Fibroblast of upper back skin (primary cell): ENCODE measurements at regions not wholly inside any gene's neighbourhood (a gene's known extent, or its start where the extent isn't known, plus 50 kb on each side); places are given as distances from the start of the nearest gene placed in this dataset.
"Not testable (repeated sequence)": the region's sequence is repeated elsewhere in the genome, so short reads cannot be mapped to it uniquely, and the experiment has no call there.

Experiments
- DNase-seq: peaks from one replicate; pipeline ENCODE4 v3.0.0-alpha.2; 2013

DNA sequence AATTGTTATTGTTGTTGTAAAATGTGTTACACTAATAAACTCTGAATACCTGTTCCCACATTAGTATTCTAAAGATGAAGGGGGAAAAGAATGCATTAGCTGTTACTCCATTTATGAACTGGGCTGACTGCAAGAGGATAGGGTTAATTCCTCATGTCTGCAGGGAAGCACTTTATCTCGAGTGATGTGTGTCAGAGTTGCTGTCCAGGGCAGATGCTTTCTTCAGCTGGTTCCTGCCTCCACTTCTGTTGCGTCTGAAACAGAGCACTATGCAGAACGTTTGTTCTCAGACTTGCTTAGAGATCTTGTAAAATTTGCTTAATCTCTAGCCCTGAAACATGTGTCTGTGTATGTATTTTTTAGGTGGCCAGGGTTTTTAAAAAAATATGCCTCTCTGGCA is 318.8 kb downstream of the SPRY2 start:
- no peak for DNase-seq

- DNase-seq: no peak
These were observed 328.7 kb downstream of the SPRY2 start for GRCh38 chr13:80012251-80012650.

GRCh38 chr13:80011448-80012212 is 329.3 kb downstream of the SPRY2 start:
- no peak for DNase-seq

DNA sequence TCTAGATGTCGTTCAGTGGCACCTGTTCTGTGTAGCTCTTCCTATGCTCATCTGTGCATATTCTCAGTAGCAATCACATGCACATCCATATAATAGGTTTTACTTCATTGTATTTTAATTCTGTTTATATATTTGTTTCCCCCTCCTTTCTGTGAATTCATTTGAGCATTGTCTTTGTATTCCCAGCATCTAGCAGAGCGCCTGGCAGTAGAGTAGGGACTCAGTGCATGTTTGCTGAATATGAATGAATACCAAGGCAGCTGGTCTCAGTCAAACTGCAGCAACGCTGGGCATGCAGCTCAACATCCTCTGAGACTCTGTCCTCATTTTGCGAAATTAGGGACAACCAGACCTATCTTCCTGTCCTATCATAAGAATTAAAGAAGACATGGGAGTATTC is 330.1 kb downstream of the SPRY2 start:
- no peak for DNase-seq

DNA sequence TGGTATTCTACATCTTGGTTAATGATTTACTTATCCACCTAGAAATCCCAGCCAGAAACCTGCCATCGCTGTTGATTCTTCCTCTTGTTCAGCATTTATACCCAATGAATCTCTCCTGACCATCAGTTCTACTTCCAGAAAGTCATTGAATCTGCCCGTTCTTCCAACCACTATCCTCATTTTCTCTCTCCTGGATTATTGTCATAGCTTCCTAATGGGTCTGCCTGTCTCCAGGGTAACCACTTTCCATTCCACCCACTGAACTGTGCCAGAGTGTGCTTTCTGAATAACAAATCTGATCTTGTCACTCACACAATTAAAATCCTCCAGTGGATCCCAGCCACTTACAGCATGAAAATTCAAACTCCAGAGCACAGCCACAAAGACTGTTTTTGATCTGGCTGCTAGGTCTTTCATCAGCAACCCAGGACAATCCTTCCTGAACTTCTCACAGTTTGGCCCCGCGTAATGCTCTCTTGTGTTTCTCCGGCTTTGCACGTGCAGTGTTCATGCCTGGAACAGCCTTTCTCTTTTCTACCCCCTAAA is 330.6 kb downstream of the SPRY2 start:
- DNase-seq: no peak

DNA sequence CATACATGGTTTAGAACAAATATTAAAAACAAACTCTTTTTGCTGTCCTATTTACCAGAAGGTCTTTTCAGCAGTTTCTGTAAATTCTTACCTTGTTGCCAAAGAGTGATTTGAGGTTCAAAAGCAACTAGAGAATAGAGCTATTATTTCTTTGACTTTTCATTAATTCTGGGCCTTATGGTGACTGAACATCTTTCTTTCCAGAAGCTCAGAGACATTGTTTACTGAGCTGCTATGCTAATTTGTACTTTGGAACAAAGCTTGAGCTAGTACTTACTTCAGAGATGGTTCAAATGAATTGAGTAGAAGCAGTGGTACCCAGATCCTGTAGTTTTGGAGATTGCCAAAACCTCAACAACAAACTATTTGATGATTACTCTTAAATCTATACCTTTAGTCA is 331.2 kb downstream of the SPRY2 start:
- DNase-seq: no peak

DNA sequence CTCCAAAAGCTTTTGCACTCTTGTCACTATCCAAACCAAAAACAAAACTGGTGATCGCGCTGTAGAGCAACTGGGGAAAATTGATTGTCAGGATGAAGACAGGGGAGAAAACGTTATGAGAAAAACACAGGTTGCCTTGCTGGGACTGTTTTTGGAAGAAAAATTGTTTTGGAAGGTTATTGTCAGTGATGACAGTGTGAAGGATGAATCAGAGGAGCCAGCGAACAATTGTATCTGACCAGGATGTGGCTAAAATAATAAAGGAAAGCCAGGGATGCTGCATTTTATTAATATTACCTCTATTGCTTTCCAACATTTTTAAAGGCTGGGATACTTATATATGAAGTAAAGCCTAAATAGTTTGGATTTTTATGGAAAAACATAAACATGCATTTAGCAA is 334.0 kb downstream of the SPRY2 start:
- no peak for DNase-seq

DNA sequence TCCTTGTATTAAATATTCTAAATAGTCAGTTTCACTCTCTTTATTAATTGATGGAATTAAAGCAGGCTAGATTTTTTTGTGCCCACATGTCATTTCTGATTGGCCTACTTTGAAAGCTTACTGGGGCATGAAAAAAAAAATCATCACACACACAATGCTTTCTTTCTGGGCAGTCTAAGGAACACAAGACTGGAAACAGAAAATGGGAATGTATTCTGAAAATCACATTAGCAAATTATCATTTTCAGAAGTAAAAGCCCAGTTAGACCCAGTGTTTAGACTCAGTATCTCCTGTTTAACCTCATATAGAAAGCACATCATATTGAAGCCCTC is 339.4 kb downstream of the SPRY2 start:
- no peak for DNase-seq

DNA sequence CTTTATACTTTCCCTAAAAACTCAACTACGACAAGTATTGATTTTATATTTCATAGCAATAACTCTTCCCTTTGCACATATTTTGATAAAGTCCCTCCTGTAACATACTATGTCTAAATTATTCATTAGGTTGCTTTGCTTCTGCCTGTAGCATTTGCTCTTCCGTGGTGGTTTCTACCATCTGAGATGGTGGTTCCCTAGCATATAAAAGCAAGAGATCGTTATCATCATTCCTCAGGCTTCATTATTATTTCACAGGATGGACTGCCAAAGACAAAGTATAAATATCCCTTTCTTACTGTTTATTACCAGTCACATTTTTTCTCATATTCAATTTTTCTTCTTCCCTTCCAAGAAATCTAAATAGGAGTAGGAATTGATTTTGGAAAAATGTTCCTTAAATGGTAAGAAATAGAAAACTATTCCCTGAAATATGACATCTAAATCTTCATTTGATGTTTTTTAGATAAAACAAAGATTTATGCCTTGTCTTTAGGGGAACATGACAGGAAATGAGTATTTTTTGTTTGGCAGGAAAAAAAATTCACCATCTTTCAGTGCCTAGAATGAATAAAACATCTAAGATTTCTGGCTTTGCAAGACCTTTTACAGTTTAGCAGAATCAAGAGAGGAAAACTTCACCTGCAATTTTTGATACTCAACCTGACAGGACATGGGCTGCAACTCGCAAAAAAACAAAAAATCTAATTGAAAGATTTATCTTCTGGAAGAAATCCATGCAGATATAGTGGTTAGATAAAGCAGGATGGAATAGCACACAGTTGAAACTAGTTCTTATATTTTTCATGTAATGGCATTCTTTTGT is 340.0 kb downstream of the SPRY2 start:
- DNase-seq: no peak

- DNase-seq: no peak
These were observed 341.3 kb downstream of the SPRY2 start for GRCh38 chr13:79999601-80000000.

DNA sequence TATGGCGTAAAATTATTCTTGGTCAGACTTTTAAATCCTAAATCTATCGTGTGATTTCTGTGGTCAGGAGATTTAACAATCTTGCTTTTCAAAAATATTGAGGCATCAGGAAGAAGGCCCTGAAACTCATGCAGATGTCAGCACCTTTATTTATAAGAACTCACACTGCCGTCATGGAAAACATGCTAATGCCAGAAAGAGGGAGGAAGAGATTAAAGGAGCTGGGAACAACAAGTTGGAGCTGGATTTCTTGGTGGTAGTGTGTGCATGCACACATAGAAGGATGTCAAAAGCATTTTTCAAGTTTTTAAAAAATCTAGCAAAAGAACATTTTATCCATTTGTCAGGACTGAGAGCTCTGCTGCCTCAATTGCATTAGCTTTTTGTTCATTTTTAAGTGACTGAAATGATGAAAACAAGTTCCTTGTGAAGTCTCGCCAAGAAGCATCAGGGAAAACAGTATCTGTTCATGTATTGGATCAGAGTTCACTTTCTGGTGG is 342.5 kb downstream of the SPRY2 start:
- DNase-seq: no peak

DNA sequence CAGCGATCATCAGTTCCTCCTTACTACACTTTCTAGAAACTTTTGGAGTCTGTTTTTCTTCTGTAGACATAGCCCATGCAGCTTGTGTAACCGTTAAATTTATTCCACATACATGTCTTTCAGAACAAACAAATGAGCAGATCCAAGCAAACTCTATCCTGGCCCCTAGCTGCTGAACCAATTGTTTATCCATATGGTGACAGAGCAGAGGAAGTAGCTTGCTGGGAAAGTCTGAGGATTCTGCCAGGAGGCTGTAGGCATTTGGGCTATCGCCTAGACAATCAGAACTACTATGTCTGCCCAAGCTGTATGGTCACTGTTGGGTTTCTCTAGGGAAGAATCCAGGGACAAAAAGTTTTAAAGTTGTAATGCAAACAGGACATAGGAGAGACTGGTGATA is 343.7 kb downstream of the SPRY2 start:
- DNase-seq: no peak

DNA sequence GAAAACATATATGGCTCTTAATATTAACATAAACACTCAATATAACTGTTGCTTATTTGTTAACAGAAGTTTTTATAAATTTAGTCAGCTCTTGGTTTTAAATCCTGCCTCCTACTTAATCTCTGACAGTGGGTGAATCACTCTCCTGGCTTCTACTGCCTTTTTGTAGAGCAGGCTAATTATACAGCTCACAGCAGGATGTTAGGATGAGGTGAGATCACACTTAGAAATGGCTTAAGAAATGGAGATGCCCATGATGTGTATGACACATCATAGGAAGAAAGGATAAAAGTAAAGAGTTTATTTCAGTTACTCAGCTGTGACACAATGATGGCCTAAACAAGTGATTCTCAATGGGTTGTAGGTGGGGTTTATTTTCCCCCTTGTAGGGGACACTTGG is 345.6 kb downstream of the SPRY2 start:
- DNase-seq: peak; percentile 74

GRCh38 chr13:79992111-79992510 is 348.8 kb downstream of the SPRY2 start:
- DNase-seq: no peak

- DNase-seq: no peak
These were observed 350.9 kb downstream of the SPRY2 start for GRCh38 chr13:79990048-79990447.

- DNase-seq: no peak
These were observed 351.7 kb downstream of the SPRY2 start for GRCh38 chr13:79989217-79989661.

- DNase-seq: peak; percentile 39
These were observed 352.4 kb downstream of the SPRY2 start for GRCh38 chr13:79988573-79988972.

GRCh38 chr13:79987761-79988160 is 353.2 kb downstream of the SPRY2 start:
- DNase-seq: no peak

DNA sequence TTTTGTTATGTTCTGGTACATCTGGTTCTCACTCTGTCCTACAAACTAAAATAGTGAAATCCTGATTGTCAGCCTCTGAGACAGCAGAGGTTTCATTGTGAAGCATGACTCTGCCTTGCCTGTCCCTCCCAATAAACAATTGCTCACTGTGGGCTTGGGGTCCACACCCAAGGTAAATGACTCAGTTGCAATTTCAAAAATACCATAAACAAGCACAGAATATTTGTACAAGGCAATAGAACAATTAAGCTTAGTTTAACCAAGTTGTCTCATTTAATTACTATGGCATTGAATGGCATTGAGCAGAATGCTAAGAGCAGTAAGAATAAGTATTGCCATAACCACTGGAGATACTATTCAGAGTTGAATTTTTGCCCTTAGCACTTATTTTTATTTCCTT is 353.6 kb downstream of the SPRY2 start:
- no peak for DNase-seq

- DNase-seq: no peak
These were observed 354.0 kb downstream of the SPRY2 start for GRCh38 chr13:79986890-79987289.

DNA sequence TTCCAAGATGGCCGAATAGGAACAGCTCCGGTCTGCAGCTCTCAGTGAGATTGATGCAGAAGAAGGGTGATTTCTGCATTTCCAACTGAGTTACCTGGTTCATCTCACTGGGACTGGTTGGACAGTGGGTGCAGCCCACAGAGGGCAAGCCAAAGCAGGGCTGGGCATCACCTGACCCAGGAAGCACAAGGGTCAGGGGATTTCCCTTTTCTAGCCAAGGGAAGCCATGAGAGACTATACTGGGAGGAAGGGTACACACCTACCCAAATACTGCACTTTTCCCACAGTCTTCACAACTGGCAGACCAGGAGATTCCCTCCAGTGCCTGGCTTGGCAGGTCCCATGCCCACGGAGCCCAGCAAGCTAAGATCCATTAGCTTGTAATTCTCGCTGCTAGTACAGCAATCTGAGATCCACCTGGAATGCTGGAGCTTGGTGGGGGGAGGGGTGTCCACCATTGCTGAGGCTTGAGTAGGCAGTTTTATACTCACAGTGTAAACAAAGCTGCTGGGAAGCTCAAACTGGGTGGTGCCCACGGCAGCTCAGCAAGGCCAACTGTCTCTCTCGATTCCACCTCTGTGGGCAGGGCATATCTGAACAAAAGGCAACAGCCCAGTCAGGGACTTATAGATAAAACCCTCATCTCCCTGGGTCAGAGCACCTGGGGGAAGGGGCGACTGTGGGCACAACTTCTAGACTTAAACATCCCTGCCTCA is 365.8 kb downstream of the SPRY2 start:
- DNase-seq: not testable (repeated sequence)

GRCh38 chr13:79973533-79973963 is 367.4 kb downstream of the SPRY2 start:
- DNase-seq: no peak

DNA sequence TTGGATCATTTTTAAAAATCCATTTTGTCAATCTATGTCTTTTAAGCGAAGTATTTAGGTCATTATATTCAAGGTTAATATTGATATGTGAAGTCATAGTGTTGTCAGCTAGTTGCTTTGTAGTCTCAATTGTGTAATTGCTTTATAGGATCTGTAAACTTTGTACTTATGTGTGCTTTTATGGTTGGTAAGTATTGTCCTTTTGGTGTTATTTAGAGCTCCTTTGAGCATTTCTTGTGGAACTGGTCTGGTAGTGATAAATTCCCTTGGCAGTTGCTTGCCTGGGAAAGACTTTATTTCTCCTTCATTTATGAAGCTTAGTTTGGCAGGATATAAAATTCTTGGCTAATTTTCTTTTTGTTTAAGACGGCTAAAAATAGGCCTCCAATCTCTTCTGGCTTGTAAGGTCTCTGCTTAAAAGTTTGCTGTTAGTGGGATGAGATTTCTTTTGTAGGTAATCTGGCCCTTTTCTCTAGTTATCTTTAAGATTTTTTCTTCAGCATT is 368.8 kb downstream of the SPRY2 start:
- no peak for DNase-seq
